Hematopoietic multipotent progenitor cell treated with erythropoietin and hydrocortisone succinate and interleukin-3 and kit ligand, for 15 days (in vitro differentiated cells): ENCODE measurements at regions not wholly inside any gene's neighbourhood (a gene's known extent, or its start where the extent isn't known, plus 50 kb on each side); places are given as distances from the start of the nearest gene placed in this dataset.
"Not testable (repeated sequence)": the region's sequence is repeated elsewhere in the genome, so short reads cannot be mapped to it uniquely, and the experiment has no call there.

ENCODE experiments used
- DNase-seq: peaks from one replicate; pipeline ENCODE4 v3.0.0-alpha.2; 2015; ENCODE audit warnings: low spot score

DNA sequence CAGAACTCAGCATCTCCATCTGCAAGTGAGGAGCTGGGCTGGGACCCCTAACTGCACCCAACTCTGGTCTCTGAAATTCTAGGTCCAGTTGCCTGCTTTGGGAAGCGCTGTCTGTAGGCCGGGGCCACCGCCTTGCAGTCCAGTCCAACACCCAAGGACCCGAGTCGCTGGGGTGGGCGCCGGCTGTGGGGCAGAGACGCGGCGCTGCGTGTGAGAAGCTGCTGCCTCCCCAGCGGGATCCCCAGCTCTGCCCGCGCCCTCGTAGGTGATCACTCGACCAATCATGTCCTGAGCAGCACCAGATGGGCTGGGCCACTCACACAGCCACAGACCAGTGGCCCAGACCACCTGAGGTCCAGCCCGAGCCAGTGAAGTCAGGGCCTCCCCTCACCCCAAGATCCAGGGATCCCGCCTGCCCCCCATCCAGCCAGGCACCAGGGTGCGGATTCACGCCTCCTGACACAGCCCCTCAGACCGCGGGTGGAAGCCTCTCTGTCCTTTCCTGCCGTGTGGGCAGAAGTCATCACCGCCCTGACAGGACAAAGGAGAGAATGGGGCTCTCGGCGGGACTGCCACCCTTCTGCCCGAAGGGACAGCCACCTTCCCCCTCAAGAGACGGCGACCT is 67.4 kb upstream of the ADGRA1 start:
- DNase-seq, result no peak

DNA sequence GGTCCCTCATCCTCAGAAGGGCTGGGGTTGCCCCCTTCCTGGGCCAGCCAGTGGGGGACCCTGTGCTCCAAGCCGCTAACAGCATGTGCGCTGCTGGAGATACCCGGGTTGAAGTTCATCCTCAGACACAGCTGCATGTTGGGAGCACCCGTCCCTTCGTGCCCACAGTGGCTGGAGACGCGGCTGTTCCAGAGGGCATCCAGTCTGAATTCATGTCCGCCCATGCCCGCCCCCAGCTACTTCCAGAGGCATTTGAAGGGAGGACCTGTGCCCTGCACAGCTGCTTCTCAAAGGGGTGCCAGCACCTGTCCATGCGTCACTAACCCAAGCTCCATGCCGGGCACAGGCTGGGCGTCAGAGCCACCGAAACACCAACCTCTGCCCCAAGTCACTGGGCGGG is 68.1 kb upstream of the ADGRA1 start:
- no peak for DNase-seq

DNA sequence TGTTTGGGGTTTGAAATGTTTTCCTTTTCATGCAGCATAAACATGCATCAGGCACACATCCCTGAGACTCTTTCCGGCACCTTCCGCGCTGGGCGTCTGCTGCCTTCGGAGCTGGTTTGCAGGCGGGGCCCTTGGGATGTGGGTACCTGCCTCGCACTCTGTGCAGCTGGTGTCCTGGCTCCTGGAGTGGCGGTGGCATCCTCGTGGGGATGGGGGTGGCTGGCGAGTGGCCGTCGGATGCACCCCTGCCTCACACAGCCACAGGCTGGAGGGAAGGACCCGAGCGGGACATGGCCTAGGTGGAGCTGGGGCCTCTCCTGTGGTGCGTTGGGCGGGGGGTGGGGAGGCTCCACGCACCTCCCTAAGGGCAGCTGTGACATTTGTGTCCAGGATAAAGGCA is 68.5 kb upstream of the ADGRA1 start:
- DNase-seq, result no peak

DNA sequence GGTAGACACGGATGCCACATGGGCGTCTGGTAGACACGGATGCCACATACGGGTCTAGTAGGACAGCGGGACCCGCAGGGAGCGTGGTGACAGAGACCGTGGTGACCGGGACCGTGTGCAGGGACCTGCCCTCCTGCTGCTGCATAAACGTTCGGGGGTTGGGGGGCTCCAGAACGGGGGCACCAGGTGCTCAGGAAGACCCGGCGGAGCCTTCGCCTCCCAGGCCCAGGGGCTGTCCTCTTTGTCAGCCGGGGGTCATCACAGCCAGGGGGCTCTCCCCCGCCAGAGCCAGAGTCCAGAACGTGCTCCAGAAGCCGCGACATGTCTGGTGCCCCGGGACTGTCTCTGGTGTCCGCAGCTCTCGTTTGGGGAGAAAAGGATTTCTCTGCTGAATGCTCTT is 69.2 kb upstream of the ADGRA1 start:
- no peak for DNase-seq

DNA sequence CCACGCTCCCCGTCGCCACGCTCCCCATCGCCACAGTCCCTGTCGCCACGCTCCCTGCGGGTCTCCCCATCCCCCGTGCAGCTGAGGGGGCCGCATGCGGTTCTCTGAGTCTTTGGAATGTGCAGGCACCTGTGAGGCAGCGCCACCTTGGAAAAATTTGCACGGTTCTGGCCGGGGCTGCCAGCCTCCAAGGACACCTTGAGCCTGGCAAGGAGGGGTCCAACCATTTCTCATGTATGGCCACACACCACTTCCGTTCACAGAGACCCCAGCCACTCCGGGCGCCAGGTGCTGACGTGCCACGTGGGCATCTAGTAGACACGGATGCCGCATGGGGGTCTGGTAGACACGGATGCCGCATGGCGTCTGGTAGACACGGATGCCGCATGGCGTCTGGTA is 70.5 kb upstream of the ADGRA1 start:
- no peak for DNase-seq

DNA sequence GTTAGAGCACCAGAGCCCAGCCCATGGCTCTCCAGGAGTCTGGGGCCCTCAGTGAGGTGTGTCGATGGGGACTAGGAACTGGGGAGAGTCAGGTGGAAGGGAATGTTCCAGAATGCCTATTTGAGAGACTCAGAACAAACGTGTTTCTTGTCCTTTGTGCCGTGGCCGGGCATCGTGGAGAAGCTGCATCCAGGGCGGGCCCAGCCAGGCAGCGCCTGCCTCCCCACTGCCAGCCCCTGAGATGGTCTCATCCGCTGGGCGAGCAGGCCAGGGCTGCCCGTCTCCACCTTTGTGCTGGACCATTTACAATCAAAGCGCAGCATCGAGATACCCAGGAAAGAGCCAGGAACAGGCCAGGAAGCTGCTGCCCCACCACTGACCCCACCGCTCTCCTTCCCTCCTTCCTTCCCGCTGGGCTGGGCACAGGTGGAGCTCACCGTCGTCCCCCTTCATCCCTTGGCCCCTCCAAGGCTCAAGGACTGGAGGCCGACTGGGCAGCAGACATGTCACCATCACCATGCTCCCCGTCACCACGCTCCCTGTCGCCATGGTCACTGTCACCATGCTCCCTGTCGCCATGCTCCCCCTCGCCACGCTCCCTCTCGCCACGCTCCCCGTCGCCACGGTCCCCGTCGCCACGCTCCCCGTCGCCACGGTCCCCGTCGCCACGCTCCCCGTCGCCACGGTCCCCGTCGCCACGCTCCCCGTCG is 71.1 kb upstream of the ADGRA1 start:
- DNase-seq, result no peak

DNA sequence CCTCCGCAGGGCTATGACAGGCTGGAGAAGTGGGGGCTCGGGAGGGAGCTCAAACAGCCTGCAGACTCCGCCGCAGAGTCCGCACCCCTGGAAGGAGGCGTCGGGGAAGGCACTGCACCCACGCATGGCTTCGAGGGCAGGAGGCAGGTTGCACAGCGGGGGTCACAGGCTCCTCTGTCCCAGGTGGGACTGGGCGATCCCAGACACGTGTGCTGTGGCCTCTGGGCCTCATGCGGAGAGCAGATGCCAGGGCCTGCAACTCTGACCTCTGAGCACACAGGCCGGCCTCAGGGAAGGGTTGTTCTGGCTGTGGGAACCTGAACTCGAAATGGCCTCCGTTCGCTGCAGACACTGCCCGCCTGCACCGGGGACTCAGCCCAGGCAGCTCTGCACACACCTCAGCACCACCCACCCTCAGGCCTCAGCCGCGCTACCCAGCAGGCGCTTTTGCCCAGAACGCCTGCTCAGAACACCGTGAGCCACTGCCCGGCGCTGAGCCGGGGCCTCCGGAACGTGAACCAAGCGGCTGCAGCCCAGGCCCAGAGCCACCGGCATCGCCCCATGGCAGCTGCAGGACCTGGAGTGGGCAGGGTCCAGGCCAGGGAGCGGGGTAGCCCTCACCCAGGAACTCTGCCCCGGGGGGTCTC is 71.8 kb upstream of the ADGRA1 start:
- no peak for DNase-seq

DNA sequence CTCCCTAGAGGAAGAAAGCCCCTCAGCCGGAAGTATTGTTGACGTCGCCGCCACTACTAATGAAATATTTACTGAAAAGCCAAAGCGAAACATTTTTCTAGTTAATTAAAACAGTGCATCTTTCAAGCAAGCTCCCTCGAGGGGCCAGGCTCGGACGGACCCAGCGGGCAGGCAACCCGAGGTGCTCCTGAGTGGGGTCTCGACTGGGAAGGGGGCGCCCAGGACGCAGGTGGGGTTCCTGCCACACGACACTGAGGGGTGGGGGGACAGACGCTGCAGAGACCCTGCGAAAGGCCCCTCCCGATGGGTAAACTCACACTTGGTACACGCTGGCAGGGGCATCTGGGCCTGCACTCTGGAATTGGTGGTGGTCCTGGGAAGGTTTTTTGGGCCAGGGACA is 72.4 kb upstream of the ADGRA1 start:
- DNase-seq, result no peak

DNA sequence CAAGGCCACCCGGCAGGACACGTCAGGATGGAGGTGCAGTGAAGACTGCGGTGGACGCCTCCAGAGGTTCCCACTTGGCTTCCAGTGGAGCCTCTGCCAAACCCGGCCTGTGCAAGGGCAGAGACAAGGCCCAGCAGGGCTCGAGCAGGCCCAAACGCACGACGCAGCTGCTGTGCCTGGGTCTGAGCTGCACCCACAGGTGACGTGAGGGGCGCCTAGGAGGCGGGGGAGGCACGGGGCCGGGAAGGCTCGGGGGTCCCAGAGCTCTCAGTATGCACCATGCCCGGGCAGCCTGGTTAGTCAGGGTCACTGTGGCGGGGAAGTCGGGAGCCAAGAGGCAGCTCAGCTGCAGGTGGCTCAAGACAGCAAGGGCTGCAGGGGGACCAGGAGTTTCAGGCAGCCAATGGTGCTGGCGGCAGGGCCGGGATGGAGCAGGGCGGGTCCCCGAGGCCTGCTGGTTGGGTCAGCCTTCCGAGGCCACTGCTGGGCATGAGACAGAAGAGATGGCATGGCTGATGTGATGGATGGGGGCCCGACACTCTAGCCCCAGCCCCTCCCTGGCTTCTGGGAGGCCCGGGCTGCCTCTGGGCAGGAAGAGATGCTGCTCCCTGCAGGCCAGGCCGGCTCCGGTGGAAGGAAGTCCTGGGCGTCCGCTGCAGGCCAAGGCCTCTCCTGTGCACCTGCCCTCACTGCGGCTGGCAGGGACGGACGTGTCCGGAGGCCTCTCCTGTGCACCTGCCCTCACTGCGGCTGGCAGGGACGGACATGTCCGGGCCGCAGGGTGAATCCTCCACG is 72.2 kb upstream of the CFAP46 start:
- no peak for DNase-seq

DNA sequence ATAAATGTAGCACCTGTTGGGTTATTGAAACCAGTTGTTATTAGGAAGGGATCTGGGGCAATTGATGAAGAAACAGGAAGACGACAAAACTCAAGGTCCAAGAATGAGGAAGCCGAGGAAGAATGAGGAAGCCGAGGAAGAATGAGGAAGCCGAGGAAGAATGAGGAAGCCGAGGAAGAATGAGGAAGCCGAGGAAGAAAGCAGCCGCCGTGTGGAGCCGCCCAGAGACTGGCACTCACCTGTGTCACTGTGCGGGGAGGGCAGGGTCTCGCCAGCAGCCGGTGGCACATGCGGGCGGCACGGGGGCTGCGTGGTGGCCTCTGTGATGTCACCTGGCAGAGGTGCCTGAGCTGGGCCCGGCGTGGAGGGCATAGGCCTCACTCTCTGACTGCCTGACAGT is 71.1 kb upstream of the CFAP46 start:
- DNase-seq, result no peak

DNA sequence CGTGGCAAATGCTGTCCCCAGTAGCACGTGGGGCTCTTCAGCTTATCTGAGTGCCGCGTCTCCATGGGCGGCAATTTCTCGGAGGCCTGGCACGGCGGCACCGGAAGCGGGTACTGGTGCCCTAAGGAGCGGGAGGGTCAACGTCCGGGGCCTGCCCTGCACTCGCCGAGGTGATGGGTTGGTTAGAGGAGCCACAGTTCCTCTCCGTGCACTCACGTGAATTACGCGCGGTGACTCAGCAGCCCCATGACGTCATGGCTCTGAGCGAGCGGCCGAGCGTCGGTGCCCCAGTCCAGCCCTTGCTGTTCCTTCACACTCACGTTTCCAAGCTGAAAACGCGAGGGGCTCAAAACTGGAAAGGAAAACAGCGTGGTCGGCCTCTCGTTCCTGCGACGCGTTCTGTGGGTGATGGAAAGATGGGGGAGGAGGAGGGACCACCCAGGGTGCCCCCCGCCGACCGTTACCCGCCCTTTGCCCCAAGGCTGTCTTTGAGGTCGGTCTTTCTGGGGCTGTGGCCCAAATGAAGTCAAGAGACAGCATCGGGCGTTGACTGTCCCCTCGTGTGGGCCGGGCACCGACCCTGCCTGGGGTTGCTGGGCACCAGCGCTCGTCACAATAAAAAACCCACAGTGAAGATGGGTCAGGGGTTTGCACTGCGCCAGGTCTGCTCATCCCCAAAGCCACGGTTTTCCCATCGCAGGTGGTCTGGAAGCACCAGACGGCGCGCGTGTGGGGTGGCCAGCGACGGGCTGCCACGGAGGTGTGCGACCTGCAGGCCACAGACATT is 70.4 kb upstream of the CFAP46 start:
- DNase-seq, result no peak

DNA sequence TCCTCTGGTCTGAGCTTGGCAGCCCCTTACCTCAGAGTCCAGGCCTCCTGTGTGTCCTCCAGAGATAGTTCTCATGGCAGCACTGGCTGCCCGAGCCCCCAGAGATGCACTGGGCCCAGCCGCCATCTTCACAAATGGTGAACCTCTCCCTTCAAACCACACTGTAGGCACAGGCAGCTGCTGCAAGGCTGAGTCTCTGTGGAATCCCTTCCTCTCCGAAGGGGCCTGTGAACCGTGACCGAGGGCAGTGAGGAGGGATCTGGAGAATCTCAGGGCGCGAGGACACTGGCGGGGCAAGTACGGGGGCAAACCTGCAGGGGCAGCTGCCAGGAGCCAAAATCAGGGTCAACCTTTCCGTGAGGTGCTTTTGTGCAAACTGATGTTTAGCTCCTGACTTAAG is 69.5 kb upstream of the CFAP46 start:
- no peak for DNase-seq

DNA sequence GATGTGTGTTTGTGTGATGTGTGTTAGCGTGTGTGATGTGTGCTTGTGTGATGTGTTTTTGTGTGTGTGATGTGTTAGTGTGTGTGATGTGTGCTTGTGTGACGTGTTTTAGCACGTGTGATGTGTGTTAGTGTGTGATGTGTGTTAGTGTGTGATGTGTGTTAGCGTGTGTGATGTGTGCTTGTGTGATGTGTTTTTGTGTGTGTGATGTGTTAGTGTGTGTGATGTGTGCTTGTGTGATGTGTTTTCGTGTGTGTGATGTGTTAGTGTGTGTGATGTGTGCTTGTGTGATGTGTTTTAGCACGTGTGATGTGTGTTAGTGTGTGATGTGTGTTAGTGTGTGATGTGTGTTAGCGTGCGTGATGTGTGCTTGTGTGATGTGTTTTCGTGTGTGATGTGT is 69.0 kb upstream of the CFAP46 start:
- not testable (repeated sequence) for DNase-seq

DNA sequence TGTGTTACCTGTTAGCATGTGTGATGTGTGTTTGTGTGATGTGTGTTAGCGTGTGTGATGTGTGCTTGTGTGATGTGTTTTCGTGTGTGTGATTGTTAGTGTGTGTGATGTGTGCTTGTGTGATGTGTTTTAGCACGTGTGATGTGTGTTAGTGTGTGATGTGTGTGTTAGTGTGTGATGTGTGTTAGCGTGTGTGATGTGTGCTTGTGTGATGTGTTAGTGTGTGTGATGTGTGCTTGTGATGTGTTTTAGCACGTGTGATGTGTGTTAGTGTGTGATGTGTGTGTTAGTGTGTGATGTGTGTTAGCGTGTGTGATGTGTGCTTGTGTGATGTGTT is 68.4 kb upstream of the CFAP46 start:
- not testable (repeated sequence) for DNase-seq

DNA sequence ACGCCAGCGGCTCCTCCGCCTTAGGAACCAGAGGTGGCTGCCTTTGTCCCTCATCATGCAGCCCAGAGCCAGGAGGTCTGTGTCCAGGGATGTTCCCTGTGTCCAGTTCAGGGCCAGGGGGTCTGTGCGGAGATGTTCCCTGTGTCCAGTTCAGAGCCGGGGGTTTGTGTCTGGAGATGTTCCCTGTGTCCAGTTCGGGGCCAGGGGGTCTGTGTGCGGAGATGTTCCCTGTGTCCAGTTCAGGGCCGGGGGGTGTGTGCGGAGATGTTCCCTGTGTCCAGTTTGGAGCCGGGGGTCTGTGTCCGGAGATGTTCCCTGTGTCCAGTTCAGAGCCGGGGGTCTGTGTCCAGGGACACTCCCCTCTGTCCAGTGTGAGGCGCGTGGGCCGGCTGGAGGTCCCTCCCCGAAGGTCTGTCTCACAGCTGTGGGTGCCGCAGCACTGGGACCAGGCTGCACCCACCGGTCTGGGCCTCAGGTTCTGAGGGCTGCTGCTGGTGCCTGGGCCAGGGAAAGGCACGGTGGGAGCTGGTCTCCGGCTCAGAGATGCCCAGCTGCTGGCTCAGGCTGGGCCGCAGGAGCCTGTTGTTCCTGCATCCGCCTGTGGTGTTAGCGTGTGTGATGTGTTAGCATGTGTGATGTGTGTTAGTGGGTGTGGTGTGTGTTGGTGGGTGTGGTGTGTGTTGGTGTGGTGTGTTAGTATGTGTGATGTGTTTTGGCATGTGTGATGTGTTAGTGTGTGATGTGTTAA is 67.9 kb upstream of the CFAP46 start:
- DNase-seq, result no peak

DNA sequence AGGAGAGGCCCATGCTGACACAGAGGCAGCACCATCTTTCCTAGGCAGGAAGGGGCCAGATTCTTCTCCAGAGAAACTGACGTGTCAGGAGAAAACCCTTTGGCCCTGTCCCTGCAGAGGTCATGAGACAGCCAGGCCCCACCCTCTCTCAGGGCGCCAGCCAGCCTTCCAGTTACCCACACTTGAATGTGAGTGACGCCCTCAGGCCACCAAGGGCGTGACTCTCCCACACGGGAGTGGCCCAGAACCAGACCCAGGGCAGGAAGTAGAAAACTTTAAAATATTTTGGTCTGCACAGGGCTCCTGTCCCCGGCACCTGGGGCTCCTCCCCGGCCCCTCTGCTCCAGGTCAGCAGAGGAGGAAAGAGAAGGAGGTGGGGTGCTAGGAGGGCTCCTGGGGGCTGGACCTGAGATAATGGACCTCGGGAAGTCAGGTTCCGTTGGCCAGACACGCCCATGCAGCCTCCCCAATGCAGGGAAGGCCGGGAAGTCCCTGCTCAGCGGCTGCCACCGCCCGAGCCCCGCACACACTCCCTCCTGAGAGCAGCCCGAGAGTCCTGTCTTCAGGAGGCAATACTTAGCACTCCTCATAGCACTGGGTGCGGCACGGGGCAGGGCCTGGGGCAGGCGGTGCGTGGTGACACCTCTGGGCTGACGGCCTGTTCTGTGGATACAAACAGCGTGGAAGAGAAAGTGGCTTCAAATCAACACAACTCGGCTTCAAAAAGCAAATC is 67.0 kb upstream of the CFAP46 start:
- DNase-seq, result peak; percentile 6

DNA sequence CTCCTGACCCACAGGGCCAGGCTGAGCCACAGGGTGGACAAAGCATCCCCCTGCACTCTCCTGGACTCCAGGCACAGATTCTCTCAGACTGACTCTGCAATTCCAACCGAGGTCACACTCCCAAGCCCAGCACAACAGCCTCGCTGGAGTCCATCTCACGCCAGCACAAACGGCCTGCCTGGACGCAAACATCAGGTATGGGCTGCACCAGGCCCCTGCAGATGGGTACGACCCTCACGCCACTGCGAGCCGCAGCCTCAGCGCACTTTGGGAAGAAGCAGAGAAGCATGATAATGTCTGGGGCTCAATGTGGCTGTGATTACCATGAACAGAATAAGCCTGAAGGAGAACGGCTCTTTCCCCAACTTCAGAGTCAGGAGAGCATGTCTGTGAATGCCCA is 66.4 kb upstream of the CFAP46 start:
- DNase-seq, result no peak

DNA sequence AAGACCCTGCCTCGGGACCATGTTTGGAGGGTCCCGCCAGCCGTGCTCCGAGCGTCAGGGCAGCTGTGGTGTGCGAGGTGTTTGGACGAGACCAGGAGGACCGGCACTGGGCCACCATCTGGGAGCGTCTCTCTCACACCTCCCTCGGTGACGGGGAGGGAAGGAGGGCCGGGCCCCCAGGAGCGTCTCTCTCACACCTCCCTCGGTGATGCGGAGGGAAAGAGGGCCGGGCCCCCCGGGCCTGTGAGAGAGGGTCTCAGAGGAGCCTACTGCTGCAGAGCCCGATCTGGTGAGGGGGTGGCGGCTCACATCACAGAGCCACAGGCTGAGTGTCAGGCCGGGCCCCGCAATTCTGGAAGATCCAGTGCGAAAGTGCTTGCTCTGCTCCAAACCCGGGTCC is 65.8 kb upstream of the CFAP46 start:
- DNase-seq, result no peak

DNA sequence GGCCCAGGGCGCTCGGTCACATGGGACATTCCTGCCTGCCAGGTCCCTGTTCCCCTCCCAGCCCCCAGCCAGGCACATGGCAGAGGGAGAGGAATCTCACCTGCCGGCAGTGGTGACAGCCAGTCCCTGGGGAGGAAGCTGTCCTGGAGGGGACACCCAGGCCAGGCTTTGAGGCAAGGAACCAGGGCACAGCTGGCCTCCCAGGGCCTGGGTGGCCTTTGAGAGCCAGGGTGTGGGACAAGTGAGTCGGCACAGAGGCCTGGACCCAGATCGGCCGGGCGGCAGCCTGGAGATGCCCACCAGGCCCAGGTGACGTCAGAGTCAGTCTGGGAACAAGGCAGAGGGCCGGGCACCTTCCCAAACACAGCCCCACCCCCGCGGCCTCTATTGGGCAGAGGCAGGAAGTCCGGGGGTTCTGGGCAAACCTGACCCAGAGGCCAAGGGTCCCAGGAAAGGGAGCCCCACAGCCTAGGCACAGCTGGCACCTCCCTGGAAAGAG is 65.0 kb upstream of the CFAP46 start:
- DNase-seq, result no peak

DNA sequence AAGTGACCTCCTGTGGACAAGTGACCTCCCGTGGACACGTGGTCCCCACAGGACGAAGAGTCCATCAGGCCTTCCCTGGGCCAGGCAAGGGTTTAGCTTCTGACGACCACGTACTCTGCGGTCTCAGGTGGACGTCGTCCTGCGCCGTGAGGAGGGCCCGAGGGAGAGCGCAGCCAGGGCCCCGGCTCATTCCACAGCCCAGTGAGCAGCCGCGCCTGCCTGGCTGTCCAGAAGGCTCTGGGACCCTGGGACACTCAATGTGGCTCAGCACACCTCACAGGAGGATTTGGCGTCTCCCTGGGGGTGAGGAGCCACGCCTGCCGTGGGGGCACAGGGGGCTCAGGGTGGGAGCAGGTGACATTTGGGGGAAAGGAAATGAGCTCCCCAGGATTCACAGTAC is 64.4 kb upstream of the CFAP46 start:
- DNase-seq, result no peak

DNA sequence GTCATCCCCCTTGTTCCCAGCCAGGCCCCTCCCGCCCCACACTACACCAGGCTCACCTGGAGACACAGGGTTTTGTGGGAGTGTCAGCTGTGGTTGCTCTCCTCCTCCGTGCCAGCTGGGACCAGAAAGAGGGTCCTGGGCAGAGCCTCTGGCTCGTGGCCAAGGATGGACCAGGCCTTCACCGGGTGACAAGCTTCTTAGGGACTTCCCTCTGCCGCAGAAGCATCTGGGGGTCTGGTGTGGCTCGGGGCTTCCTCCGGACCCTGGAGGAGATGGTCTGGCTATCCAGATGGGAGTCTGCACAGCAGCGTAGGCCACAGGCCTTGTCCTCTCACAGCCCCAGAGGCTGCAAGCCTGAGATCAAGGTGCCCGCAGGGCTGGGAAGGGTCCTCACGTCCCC is 63.8 kb upstream of the CFAP46 start:
- DNase-seq, result no peak
